Stimulated activated CD4-positive, alpha-beta T cell treated with anti-CD3 and anti-CD28 coated beads, Interleukin-1b, Interleukin-23, amount 100 ng/mL, for 24 hours (primary cell): ENCODE measurements at regions not wholly inside any gene's neighbourhood (a gene's known extent, or its start where the extent isn't known, plus 50 kb on each side); places are given as distances from the start of the nearest gene placed in this dataset.
"Not testable (repeated sequence)": the region's sequence is repeated elsewhere in the genome, so short reads cannot be mapped to it uniquely, and the experiment has no call there.

Experiments
- DNase-seq, 4 experiments: peaks; one replicate each; pipeline ENCODE4 v3.0.0-alpha.2; 2020; ENCODE audit warnings: low read depth in 4 of 4, low spot score in 1 of 4

DNA sequence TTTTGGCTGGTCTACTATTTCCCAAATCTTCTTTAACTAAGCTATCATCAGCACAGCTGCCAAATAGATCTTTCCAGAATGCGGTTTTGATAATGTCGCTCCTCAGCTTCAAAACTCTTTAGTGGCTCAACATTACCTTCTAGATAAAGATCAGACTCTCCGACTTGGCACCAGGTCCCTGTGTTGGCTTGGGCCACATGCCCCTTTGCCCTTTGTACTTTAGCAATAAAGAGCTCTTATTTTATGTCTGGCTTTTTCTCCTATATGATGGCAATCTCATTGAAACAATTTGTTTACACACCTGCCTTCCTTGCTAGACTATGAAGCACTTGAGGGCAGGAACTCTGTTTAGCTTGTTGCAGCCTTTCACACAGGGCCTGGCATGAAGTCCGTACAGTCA lies 128.9 kb upstream of the GATA6 start:
- no peak for DNase-seq

DNA sequence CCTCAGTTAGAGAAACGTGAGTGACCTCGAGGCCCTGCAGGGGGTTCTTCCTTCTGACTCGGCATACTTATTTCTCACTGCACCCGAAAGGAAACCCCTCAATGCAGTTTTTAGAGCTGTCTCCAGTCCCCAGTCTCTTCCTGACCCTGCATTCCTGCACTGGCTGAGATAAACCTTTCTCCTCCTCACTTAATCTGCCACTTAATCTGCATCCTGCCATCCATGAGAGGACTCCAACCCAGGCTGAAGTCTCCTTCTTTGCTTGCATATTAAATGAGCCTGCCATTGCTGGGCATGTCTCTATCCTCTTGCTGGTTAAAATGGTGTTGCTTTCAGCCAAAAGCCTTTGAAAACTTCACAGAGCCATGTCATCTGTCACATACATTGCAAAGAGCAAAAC lies 125.6 kb upstream of the GATA6 start:
- no peak for DNase-seq

DNA sequence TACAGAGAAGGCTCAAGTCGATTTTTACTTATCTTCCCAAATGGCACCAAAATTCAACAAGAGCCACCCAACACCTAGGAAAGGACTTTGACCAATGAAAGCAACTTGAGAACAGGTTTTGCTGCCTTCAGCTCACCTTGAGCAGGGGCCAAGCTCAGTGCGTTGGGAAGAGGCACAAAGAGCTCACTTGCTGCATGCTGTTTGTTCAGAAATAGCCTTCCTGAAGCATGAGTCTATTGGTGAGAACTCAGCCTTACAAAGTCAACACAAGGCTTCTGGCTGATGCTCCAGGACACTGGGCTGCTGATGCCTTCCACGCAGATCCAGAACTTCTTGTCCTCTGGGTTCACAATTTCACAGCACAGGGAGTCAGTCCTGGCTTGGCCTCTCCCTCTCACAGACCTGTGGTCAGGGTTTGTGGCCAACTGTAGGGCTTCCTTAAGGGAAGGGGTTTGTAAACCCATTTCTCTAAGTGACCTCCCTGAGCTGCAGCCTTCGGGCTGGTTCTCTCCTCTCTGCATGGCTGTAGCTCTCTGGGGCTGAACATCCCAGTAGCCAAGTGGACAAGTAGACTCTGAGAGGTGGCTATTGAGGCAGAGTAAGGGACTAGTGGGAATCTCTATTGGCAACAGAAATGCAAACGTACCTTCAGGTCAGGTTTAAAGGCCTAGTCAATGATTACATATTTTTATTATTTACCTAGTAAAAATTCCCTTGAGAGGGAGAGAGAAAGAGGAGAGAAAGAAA lies 124.7 kb upstream of the GATA6 start:
- no peak for DNase-seq

DNA sequence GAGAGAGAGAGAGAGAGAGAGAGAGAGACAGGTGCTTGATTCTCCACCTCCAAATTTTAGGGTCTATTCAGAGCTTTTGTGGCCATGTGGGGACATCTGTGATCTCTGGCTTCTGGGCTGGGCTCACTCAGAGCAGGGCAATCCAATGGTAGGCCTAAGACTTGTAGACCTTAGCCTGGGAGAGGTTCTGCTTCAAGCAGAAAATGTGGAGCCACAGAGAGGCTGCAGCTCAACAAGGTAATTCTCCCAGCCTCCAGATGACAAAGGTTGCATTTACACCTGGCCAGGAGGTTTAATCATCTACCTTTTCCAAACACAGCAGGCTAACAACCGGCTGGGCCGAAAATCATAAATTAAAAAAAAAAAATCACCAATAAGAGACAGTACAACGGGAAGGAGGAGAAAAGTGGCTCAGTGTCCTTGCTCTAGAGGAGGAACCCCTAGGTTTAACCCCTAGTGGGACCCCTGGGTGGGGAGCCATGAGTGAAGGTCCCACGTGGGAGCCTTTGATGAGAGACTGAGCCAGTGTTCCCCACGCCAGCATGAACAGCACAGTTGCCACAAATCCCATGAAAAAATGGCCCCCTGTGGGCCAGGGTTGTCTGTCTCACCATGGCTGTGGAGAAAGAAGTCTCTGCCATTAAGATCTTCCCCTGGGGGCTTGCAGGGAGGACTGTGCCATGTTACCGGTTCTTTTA lies 124.0 kb upstream of the GATA6 start:
- DNase-seq = no peak

DNA sequence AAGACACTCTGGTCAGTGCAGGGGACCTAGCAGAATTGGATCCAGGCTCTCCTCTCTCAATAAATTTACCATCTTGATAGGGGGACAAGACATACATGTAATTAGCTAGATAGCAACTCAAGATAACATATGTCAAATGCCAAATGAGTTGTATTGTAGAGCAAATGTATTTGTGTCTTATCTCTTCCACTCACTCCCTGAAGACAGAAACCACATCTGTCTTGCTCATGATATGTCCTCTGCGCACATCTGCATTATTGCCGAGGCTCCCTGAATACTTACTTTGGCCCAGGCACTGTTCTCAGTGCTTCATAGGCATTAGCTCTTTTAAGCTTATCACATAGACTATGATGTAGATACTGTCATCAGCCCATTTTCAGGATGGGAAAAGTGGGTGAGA lies 122.9 kb upstream of the GATA6 start:
- no peak for DNase-seq

DNA sequence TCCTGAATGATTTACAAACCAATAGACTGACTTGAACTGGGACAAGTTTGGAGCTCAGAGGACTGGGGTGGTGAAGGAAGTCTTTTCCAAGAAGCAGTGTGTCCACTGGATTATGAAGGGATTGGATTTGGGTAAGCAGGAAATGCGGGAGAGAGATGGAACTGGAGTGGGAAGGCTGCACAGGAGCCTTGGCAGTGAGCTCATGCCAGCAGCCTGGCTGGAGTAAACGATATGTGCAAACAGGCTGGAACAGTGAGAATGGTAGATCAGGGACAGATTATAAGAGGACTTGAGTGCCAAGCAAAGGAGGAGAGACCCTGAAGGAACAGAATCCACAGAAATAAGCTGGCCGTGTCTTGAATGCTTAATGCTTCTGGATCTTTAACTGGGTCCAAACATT lies 121.9 kb upstream of the GATA6 start:
- no peak for DNase-seq

DNA sequence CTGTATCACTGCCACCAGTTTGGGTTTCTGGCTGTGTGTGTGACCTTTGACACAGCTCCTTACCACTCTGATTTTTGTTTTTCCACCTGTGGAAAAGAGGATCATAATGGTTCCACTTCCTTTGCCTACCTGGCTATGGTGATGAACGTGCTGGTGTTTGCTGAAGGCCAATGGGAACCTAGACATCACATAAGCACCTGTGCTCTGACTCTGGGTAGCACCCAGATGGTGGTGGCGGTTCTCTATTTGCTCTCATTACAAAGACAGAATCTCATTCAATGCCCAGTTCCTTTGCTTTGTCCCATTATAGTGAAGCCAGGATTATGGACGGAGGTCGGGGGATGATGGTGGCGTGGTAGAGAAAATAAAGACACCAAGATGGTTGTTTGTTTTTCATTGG lies 121.2 kb upstream of the GATA6 start:
- no peak for DNase-seq

DNA sequence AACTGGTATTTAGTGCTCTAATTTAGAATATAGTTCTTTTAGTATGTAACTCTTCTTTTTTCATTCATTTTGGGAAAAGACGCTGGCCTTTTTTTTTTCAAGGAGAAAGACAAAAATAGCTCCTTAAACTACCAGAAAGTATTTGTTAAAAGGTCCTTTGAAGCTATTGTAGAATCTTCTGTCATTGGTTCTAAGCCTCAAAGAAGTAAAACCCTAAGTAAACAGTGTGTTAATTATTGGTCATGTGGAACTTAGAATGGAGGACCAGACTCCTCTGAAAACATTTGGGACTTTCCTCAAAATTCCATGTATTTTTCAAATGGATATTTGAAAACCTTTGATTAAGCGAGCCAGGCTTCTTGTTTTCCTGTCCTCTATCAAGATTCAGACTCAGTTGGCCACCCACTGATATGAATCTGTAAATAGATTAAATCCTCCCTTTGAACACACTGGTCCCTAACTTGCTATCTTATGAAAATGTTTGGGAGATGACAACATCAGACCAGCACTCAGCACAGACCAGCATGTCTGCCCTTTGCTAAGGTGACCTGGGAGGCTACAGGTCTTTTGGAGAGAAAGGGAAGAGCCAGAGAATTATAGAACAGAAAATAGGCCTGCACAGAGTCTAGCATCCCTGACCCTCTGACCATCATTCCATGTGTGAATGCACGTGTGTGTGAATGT lies 120.3 kb upstream of the GATA6 start:
- no peak for DNase-seq

DNA sequence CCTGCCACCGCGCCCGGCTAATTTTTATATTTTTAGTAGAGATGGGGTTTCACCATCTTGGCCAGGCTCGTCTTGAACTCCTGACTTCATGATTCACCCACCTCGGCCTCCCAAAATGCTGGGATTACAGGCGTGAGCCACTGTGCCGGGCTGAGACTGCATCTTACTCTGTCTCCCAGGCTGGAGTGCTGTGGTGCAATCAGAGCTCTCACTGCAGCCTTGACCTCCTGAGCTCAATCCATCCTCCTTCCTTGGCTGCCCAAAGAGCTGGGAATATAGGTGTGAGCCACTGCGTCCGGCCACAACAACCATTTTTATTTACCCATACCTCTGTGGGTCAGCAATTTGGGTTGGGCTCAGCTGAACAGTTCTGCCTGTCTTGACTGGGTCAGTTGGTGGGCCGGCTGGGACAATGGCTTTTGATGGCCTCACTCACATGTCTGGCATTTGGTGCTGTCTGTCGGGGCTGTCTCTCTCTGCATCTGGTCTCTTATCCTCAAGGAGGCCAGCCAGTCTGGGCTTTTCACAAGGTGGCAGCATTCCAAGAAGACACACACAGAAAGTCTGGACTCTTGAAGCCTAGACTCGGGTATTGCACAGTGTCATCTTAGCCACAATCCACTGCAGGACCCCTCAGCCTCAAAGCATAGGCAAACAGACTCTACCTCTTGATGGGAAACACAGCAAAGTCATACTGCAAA lies 116.8 kb upstream of the GATA6 start:
- no peak for DNase-seq

DNA sequence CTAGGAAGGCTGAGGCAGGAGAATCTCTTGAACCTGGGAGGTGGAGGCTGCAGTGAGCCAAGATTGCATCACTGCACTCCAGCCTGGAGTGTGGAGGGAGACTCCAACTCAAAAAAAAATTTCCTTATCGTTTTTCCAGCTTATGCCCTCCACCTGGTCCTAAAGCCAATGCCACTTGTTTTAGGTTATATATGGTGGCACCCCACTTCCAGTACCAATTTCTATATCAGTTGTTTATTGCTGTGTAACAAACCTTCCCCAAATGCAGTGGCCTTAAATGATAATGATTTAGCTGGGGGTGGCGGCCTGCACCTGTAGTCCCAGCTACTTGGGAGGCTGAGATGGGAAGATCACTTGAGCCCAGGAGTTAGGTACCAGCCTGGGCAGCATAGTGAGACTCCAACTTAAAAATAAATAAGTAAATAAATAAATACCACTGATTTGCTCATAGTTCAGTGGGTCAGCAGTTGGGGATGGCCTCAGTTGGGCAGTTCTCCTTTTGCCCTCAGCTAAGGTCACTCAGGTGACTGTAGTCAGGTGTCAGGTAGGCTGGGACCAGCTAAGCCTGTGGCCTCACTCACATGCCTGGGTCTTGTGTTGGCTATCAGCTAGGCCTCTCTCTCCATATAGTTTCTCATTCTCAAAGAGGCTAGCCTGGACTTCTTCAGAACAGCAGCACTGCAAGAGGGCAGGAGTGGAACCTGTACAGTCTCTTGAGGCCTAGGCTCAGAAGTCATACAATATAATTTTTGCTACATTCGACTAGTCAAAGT lies 113.7 kb upstream of the GATA6 start:
- DNase-seq = no peak

DNA sequence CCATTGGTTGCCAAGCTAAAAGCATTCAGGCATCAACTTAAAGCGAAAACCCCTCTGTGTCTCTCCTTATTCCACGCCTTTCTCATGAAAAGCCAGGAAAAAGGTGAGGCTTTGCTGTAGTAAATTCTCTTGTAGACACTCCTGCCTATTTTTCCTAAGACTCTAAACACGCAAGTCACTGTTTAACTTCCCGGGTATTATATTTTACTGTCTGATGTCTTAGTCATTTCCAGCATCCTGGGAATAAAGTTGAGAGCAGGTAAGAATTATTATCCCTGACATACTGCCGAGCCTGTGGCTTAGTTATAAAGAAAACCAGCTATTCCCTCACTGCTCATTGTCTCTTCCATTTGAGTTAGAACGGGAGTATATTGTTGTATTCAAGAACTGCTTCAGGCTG lies 112.4 kb upstream of the GATA6 start:
- DNase-seq = no peak

DNA sequence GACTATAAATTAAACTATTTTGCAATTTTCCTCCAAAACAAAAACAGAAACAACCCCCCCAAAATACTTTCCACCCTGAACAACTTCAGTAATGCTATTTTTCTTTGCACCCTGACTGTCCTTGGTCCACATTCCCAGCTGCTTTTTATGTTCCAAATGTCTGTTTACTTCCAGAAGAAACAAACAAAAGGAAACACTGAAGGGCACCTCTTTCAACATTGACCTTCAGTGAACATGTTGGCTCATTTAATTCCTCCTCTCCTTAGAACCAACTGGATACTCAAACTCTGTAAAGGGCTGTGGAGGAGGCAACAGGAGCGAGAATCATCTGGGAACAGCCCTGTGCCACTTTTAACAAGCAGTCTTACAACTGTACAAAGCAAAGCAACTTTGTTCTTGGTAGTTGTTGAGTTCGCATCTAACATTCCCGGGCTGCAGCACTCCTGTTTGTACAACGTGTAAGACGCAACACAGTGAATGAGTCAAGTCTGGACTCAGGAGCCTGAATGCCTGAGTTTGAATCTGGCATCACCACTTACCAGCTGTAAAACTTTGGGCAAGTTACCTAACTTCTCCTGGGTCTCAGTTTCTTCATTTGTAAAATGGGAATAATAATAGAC lies 111.4 kb upstream of the GATA6 start:
- DNase-seq = no peak

DNA sequence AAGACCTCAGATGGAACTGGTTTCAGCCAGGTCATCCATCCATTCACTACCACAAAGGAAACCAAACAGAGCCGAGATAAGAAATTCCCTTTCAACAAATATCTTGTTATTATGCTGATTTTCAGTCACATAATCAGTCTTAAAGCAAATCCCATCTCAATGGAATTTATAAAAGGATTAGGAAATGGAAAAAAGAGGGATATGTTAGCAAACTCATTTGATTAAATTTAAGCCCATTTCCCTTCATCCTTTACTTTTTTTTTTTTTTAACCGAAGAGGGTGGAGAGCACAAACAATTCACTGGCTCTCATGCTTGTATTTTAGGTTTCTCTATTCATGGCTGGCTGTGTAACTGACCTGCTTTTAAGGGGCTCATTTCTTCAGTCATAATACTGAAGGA lies 109.0 kb upstream of the GATA6 start:
- DNase-seq = no peak

DNA sequence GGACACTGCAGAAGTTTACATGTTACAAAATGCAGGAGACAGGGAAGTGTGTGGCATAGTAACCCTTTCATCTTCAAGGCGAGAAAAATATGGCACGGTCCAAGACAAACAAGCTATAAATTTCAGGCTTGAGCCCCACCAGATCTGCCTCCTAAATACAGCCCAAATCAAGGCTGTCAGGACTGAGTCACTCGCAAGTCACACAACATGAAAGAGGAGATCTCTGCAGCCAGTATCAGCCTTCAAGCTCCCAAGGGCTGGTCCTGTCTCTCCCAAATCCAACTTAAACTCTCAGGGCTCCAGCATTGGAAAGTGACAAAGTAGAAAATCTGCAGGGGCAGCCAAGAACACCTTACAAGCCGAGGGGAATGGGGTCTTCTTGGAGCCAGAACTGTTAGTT lies 106.3 kb upstream of the GATA6 start:
- no peak for DNase-seq

DNA sequence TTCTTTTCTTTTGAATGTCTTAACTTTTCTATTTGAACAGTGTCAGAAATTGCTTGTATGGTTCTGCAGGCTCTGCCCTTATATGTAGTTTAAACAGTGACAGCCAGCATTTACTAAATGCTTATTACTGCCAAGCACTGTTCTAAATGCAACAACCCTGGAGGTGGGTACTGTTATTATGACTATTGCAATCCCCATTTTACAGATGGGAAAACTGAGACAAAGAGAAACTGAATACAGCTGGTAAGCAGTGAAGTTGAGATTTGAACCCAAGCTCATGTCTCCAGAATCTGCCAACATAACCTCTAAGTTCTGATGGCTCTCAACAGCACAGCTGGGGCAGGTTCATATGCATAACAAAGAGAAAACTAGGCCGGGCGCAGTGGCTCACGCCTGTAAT lies 105.7 kb upstream of the GATA6 start:
- no peak for DNase-seq

DNA sequence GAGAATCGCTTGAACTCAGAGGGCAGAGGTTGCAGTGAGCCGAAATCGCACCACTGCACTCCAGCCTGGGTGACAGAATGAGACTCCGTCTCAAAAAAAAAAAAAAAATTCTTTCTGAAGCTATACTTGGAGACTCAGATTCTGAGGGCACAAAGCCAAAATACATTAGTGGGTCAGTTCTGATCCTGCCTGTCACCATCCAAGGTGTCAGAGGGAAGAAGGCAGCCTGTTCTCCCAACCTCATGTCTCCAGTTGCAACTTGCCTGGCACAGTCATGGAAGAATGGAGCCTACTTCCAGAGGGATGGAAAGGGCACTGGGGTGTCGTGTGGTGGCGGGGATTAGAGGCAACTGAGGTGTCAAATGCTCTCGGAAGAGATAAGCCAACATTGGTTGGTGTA lies 104.8 kb upstream of the GATA6 start:
- no peak for DNase-seq

DNA sequence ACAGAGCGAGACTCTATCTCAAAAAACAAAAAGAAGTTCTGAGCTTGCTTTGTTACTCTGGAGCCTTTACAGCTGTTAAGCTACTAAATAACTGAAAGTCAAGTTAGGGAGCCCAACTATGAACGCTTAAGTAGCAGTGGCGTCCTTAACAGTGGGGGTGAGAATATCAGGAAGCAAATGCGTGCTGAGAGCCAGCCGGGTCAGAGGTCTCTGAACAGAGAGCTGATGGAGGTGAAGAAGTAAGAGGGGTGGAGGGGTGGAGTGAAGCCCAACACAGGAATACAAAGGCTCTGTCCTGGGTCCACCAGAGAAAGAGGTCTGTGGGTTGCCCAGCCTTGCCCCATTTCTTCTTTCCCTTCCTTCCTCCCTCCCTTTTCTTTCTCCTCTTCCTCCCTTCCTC lies 104.1 kb upstream of the GATA6 start:
- no peak for DNase-seq

DNA sequence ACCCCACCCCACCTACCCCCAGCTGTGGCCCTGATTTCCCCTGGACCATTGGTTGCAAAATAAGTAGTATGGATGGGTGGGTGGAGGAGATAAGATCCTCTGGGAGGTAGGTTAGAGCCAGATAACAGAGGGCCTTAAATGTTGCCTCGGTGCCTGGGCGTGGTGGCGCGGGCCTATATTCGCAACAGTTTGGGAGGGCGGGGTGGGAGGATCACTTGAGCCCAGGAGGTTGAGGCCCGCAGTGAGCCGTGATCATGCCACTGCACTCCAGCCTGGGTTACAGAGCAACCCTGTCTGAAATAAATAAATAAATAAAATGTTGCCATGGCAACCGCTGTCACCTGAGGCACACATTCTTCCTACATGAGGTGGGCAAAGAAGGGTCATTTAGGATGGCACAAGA lies 103.3 kb upstream of the GATA6 start:
- DNase-seq = no peak

DNA sequence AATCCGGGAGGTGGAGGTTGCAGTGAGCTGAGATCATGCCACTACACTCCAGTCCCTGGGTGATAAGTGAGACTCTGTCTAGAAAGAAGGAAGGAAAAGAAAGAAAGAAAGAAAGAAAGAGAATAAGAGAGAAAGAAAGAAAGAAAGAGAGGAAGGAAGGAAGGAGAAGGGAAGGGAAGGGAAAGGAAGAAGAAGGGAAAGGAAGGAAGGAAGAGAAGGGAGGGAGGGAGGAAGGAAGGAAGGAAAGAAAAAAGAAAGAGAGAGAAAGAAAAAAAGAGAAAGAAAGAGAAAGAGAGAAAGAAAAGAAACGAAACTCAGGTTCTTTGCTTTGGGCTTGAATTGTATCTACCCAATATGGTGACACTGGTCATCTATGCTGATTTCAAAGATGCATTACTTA lies 102.3 kb upstream of the GATA6 start:
- DNase-seq = no peak

DNA sequence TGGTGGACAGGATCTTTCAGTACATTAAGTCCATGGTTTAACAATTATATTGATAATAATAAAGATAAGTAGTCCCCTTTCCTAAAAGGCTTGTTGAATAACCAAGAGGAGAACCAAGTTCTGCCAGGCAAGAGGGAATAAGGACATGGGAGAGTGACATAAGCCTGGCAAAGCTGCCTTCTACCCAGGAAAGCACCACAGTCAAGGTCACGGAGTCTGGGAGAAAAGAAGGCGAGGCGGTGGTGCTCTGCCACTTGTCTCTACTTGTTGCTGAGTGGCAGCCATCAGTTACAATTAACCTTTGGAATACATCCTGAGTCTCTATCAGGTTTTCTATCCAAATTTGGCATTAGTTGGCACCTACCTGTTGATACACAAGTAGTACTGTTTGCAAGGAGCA lies 101.7 kb upstream of the GATA6 start:
- DNase-seq = no peak

DNA sequence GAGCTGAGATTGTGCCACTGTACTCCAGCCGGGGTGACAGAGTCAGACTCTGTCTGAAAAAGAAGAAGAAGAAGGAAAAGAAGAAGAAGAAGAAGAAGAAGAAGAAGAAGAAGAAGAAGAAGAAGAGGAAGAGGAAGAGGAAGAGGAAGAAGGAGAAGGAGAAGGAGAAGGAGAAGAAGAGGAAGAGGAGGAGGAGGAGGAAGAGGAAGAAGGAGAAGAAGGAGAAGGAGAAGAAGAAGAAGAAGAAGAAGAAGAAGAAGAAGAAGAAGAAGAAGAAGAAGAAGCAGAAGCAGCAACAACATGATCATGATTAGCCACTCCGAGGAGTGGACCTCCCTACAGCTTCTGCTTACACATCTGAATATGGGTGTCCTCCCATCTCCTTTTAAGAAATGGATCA lies 100.6 kb upstream of the GATA6 start:
- not testable (repeated sequence) for DNase-seq
